Left lung (tissue), 4 donors: ENCODE measurements at regions not wholly inside any gene's neighbourhood (a gene's known extent, or its start where the extent isn't known, plus 50 kb on each side); places are given as distances from the start of the nearest gene placed in this dataset.
A peak's percentile ranks its signal among the peaks of the same experiment; 100 is the strongest.

ENCODE experiments used
- ATAC-seq: fragments of 200-7000 bp; cut with Tn5 transposase; one replicate; pipeline ENCODE4 v1.9.1; 2020; ENCODE audit warnings: moderate library complexity
- DNase-seq, 4 donors: peaks; one replicate each; pipeline ENCODE4 v3.0.0-alpha.2; 2013 to 2020
- H3K27ac ChIP-seq, 2 donors: fragments of 200-600 bp; sonication (generic) in 1 of 2; one replicate each; pipeline versions ENCODE4 v1.5.0 to v1.8.0; 2020 to 2021
- H3K27me3 ChIP-seq, 2 donors: fragments of 200-600 bp; sonication (generic) in 1 of 2; one replicate each; pipeline versions ENCODE4 v1.5.0 to v1.8.0; 2020 to 2021
- H3K36me3 ChIP-seq, 2 donors: fragments of 200-600 bp; sonication (generic) in 1 of 2; one replicate each; pipeline versions ENCODE4 v1.5.0 to v1.8.0; 2020 to 2021
- H3K4me1 ChIP-seq, 2 donors: fragments of 200-600 bp; one replicate each; pipeline ENCODE4 v1.8.0; 2021
- H3K4me3 ChIP-seq, 2 donors: fragments of 200-600 bp; sonication (generic) in 1 of 2; one replicate each; pipeline versions ENCODE4 v1.5.0 to v1.8.0; 2020 to 2021; ENCODE audit warnings: mild to moderate bottlenecking in 1 of 2
- H3K9me3 ChIP-seq, 2 donors: fragments of 200-600 bp; sonication (generic) in 1 of 2; one replicate each; pipeline versions ENCODE4 v1.5.0 to v1.8.0; 2020 to 2021
- CTCF ChIP-seq, 2 donors: fragments of 200-600 bp; sonication (generic) in 1 of 2; IDR thresholded peaks; one replicate each; pipeline versions ENCODE4 v1.5.0 to v1.8.0; 2021; ENCODE audit warnings: antibody characterized with exemption in 2 of 2
- intact Hi-C, 2 donors: fragments of 100-400 bp; cut with DNase I; formaldehyde crosslinking; loops; one replicate each; pipeline versions ENCODE4 v1.11.2 to v1.14.2; 2022
- donor health status: DM: no; HTN: yes; CAD: no.
- donor health status: DM: no; HTN: no; CAD: no.

GRCh38 chr5:1726469-1726865 lies 73.2 kb downstream of the MRPL36 start:
- H3K27me3 ChIP-seq = peaks cover 0 to 73% of the 10 kb centered on the region in 2 donors
- ATAC-seq (no peak), DNase-seq (peak in 1 of 4 donors; percentile 22)

GRCh38 chr5:1725641-1726468 lies 73.8 kb downstream of the MRPL36 start:
- Histone ChIP-seq H3K9me3 (no peaks in the 10 kb centered on the region), H3K27me3 (peaks cover 0 to 73% of the 10 kb centered on the region in 2 donors), H3K4me3 (no peak overlapping the region), H3K27ac (no peak overlapping the region), H3K36me3 (no peaks in the 10 kb centered on the region), H3K4me1 (no peaks in the 10 kb centered on the region)
- DNase-seq (peak in 1 of 4 donors; percentile 28), ATAC-seq (peak; percentile 13)
- intact Hi-C loops = no loop called here
- TF ChIP-seq CTCF (IDR thresholded peaks at IDR 0.05) = no peak

More at GRCh38 chr5:1726469-1726865, 73.2 kb downstream of the MRPL36 start:
- Histone ChIP-seq H3K27ac (no peak overlapping the region), H3K4me1 (no peaks in the 10 kb centered on the region), H3K9me3 (no peaks in the 10 kb centered on the region), H3K4me3 (no peak overlapping the region), H3K36me3 (no peaks in the 10 kb centered on the region)
- no peak for TF ChIP-seq CTCF (IDR thresholded peaks at IDR 0.05)
- intact Hi-C loops = no loop called here

- no peak overlapping the region for H3K4me3 ChIP-seq
- H3K36me3 ChIP-seq = no peaks in the 10 kb centered on the region
- no peaks in the 10 kb centered on the region for H3K4me1 ChIP-seq
- H3K9me3 ChIP-seq = peaks cover 0 to 7% of the 10 kb centered on the region in 2 donors
- TF ChIP-seq CTCF (IDR thresholded peaks at IDR 0.05) = no peak
- no peak overlapping the region for H3K27ac ChIP-seq
- ATAC-seq = peak; percentile 84
- H3K27me3 ChIP-seq = peaks cover 0 to 65% of the 10 kb centered on the region in 2 donors
- intact Hi-C loops = no loop called here
- peak in 2 of 4 donors; percentile 5 to 78 for DNase-seq
Measured at GRCh38 chr5:1724822-1725602, 74.6 kb downstream of the MRPL36 start.

- intact Hi-C loops = no loop called here
- no peaks in the 10 kb centered on the region for H3K4me1 ChIP-seq
- no peak for TF ChIP-seq CTCF (IDR thresholded peaks at IDR 0.05)
- H3K27me3 ChIP-seq = peaks cover 0 to 57% of the 10 kb centered on the region in 2 donors
- no peak overlapping the region for H3K4me3 ChIP-seq
- H3K36me3 ChIP-seq = no peaks in the 10 kb centered on the region
- peaks cover 0 to 15% of the 10 kb centered on the region in 2 donors for H3K9me3 ChIP-seq
- H3K27ac ChIP-seq = no peak overlapping the region
- ATAC-seq (no peak), DNase-seq (no peak)
Measured at GRCh38 chr5:1723957-1724821, 75.4 kb downstream of the MRPL36 start.
